DMS 273 (cell line): ENCODE measurements at regions not wholly inside any gene's neighbourhood (a gene's known extent, or its start where the extent isn't known, plus 50 kb on each side); places are given as distances from the start of the nearest gene placed in this dataset.

Experiments
- DNase-seq: peaks from one replicate; lab custom pipeline; 2025; ENCODE audit not compliant: unreplicated experiment; lab: John Stamatoyannopoulos, UW

DNA sequence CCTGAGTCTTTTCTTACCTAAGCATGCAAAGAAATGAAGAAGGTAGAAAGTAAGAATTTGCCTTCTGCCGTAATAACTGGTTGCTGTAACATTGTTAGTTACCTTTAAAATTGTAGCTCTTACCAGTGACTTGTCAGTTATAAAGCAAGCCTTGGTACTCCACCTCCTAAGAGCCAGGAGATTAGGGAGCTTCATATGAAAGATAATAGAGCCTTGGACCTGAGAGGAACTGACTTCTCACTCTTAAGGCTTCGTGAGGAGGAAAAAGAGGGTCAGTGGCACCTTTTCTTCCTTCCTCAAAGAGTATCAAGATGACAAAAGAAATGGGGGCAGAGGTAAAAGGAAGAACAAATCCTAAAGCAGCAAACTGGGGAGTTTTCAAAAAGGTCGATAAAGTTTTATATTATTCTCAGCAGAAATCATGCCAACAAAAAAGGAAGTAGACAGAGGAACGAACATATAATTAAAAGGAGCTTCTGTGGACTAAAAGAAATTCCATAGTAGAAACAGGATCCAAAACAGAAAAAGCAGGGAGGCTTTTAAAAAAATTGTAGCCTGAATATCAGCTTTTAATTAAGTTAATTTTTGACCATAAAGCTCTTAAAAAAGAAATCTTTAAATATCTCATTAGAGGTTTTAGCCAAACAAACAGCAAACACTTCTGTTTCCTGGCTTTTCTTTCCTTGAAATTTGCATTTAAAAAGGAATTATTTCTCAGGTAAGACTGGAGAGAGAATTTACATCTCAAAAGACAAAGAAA, 847.1 kb upstream of the ALCAM start:
- DNase-seq, result no peak

DNA sequence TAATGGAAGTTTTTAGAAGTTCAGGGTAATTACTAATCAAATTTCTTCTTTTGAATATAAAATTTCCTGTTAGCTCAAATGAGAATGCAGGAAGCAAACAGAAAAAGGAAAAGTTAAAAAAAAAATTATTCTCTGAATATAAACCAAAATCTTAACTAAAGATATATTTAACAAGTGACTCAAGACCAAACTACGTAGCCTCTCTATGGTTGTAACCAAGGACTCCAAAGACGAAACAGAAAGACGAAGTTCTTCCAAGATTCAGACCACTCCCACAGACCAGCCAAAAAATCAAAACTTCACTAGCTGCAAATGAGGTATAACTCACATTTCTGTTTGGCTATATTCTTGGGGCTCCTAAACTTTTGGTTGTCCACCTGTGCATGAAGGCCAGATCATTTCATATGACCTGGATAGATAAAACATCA, 846.5 kb upstream of the ALCAM start:
- no peak for DNase-seq

DNA sequence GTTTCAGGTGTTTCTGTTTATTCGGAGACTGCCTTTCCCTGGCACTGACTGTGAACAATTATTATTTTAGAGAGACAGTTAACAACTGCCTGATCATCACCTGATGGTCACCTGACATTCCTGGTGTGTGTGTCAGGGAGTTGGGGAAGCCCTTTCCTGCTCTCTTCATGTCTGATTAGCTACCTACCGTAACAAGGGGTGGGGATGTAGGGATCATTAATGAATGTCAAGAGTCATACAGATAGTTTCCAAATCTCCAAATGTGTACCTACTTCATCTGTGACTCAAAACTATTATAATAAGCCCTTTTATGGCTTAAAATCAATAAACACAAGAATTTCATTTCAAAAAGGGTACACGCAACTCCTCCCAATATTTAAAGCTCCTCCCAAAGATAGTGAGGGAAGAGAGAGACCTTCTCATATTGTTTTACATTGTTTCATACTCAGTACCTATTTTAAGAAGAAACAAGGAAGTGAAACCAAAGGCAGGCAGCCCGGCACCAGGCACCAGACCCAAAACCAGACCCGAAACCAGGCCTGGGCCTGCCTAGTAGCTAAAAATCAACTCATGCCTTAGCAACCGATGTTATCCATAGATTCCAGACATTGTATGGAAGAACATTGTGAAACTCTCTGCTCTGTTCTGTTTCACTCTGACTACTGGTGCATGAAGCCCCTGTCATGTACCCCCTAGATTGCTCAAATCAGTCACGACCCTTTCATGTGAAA, 844.9 kb upstream of the ALCAM start:
- DNase-seq, result no peak

DNA sequence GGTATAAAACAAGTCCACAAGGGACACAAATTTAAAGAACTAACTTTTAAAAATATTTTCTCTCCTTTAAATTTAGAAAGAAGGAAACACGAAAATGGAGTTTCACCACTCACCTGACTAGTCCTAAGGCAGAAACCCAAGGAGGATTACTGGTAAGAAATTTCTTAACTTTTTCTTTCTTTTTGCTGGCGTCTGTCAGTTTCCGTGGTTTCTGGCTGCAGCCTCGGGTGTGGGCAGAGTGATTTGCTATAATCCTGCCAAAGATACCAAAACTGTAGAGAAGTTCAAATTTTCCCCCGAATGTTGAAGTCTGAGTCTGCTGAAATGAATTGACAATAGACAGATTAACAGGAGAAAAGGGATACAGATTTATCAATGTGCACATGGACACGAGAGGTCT, 843.6 kb upstream of the ALCAM start:
- no peak for DNase-seq

DNA sequence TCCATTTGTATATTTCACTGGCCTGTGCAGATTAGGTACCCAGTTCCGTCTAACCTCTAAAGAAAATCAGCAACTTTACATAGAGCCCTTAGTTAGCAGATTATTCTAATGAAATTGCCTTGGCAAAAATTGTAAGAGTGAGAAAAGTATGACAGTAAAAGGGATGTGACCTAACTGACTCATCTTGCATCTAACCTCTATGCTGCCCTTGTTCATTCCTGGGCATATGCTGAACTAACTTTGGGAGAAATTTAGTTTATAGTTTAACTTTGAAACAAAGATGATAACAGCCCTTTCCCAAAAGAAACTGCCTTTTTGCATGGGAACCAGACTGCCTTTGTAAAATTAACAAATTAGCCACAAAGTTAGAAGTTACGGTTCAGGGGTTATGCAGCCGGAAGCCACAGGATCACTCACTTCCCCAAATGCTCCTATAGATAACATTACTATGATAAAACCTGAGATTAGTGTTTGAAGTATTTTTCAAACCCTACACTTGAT, 839.8 kb upstream of the ALCAM start:
- no peak for DNase-seq

GRCh38 chr3:104530934-104531333, 835.8 kb upstream of the ALCAM start:
- no peak for DNase-seq

DNA sequence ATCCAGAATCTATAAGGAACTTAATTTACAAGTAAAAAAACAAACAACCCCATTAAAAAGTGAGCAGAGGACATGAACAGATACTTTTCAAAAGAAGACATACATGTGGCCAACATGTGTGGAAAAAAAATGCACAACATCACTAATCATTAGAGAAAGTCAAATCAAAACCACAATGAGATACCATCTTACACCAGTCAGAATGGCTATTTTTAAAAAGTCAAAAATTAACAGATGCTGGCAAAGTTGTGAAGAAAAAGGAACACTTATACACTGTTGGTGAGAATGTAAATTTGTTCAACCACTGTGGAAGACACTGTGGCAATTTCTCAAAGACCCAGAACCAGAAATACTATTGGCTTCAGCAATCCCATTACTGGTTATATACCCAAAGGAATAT, 830.0 kb upstream of the ALCAM start:
- no peak for DNase-seq

- no peak for DNase-seq
Measured at GRCh38 chr3:104537323-104537722, 829.4 kb upstream of the ALCAM start.

DNA sequence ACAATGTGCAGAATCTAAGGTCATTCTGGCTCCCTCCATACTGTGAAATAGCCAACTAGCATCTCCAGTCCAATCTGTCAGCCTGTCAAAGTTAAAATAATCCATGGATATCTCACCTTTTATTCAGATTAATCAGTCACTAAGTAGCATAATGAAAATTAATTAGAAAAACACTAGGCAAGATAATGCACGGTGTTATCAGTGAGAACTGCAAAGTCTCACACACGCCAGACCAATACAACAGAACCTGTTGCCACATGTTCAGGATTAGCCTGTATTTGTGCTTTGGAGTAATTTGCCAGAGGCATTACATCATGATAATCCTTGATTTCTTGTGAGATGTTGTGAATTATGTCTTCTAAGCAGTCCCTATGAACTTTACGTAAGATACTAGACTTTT, 820.4 kb upstream of the ALCAM start:
- DNase-seq, result peak; percentile 49

- peak; percentile 68 for DNase-seq
Measured at GRCh38 chr3:104547031-104547430, 819.7 kb upstream of the ALCAM start.

DNA sequence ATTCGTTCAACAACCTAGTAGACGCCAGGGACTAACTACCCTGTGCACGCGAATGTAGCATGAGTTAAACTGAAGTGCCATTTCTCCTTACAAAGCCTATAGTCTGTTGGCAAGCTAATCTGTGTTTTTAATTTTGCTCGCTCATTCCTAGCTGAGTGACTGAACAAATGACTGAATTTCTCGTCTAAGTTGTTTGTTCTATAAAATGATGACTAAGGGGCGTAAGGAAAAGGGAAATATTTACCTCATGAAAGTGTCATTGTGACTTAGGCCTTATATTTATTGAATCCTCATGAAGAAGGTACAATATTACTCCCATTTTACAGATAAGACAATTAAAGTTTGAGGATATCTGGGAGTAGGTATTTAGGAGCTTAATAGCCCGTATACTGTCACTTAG, 818.3 kb upstream of the ALCAM start:
- no peak for DNase-seq

GRCh38 chr3:104549099-104549714, 817.5 kb upstream of the ALCAM start:
- no peak for DNase-seq

GRCh38 chr3:104553121-104553520, 813.6 kb upstream of the ALCAM start:
- DNase-seq, result no peak

DNA sequence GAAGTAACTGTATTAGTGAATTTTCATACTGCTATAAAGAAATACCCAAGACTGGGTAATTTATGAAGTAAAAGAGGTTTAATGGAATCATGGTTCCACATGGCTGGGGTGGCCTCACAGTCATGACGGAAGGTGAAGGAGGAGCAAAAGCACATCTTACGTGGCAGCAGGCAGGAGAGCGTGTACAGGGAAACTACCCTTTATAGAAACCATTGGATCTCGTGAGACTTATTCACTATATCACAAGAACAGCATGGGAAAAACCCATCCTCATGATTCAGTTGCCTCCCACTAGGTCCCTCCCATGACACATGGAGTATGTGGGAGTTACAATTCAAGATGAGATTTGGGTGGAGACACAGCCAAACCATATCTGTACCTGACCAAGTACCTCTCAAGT, 812.3 kb upstream of the ALCAM start:
- no peak for DNase-seq

- no peak for DNase-seq
Measured at GRCh38 chr3:104555728-104556127, 811.0 kb upstream of the ALCAM start.

DNA sequence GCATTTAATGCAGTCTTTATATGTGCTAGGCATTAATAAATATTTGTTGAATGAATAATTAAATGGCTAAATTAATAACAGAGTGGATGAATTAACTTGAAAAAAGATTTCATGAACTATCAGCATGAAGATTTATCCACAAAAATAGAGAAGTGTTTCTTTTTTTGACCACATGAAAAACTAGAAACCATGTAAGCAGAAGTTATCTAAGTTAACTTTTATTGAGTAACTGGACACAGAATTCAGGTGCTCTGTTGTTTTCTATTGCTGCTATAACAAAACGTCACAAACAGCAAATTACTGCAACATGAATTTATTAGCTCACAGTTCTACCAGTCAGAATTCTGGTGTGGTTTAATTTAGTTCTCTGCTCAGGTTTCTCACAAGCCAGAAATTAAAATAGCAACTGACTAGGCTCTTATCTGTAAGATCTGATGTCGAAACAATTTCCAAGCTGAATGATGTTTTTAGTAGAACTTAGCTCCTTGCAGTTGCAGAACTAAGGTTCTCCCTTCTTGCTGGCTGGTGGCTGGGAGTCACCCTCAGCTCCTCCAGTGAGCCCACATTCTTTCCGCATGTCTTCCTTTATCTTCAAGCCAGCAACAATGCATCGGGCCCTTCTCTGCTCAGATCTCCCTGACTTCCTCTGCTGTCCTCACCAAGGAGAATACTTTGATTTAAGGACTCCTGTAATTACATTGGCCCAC, 810.2 kb upstream of the ALCAM start:
- DNase-seq, result no peak

DNA sequence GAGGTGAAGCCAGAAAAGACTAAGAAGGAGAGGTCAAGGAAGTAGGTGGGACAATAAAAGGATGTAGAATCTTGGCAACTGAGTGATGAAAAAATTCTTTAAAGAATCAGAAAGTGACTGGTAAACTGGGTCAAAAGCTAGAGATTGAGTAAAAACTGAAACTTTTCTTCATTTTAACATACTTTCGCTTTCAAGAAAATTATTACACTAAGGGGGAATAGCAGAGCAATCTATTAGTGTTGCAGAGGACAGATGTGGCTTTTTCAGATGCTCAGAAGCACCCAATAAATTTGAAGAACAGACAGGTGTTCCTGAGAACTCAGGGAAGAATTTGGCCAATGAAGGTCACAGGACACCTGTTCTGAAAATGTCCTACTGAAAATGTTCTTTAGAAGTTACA, 805.4 kb upstream of the ALCAM start:
- DNase-seq, result no peak

DNA sequence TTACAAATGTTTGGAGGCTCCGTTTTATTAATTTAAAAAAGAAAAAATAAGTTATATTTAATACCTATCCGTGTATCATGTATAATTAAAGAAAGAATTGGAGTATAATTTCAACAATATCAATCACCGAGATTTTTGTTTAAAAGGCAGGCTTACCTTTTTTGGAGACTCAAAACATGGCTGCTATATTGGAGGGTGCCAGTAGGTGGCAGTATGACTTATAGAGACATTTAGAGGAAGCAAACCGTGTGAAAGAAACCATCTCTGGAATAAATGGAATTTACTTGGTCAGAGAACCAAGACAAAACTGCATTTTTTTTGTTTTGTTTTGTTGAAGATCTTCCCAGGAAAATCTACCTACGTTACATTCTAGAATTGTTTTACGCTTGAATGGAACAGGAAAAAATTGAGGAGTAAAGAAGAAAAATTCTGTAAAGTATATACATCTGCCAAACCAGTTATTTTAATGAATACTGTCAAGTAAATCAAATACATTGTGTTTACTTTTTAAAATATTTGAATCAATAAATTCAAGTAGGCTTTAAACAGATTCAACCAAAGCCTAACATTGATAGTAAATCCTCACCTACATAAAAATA, 802.6 kb upstream of the ALCAM start:
- peak; percentile 85 for DNase-seq

- DNase-seq, result no peak
Measured at GRCh38 chr3:104566054-104566453, 800.7 kb upstream of the ALCAM start.

- DNase-seq, result no peak
Measured at GRCh38 chr3:104575634-104576033, 791.1 kb upstream of the ALCAM start.

DNA sequence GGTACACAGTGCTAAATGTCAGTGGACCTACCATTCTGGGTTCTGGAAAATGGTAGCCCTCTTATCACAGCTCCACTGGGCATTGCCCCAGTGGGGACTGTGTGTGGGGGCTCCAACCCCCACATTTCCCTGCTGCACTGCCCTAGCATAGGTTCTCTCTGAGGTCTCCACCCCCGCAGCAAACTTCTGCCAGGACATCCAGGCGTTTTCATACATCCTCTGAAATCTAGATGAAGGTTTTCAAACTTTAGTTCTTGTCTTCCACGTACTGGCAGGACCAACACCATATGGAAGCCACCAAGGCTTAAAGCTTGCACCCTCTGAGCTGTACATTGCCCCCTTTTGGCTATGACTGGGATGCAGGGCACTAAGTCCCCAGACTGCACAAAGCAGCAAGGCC, 788.2 kb upstream of the ALCAM start:
- DNase-seq, result peak; percentile 22
